ENCODE measurements at regions not wholly inside any gene's neighbourhood (a gene's known extent, or its start where the extent isn't known, plus 50 kb on each side); places are given as distances from the start of the nearest gene placed in this dataset.

DNA sequence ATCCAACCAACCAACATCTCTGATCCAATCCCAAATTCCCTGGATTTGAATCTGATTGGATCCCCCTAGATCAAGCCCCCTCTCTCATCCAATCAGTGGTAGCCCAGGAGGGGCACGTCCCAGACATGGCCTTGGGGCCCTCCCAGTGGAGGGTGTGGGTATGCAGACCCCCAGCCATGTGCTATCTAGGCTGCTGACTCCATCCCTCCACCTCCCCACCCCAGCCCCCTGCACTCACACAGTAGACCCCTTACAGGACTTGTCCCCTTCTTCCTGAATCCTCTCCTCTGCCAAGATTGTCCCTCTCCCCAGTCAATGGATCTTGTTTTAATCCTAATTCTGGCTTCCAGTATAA, 153.4 kb downstream of the OAT start:
- ChIA-PET CTCF (no interaction called here), RAD21 (ENCODE audit: low non-redundant PET in 1 of 2, low total read pairs in 2 of 2, uncharacterized antibody in 2 of 2, unreplicated experiment in 2 of 2) (no interaction called here), POLR2A (no interaction called here)
- TF ChIP-seq SP1 (IDR thresholded peaks at IDR 0.05; ENCODE audit: low read depth) (no peak), TCF7L2 (IDR thresholded peaks at IDR 0.05; ENCODE audit: borderline replicate concordance, extremely low read depth, insufficient read depth, insufficient read length) (no peak), CEBPB (IDR thresholded peaks at IDR 0.05; ENCODE audit: low read depth) (no peak), ELF1 (IDR thresholded peaks at IDR 0.05; ENCODE audit: borderline replicate concordance, low read depth) (no peak), SIN3A (IDR thresholded peaks at IDR 0.05; ENCODE audit: low read depth) (no peak), RAD21 (IDR thresholded peaks at IDR 0.05; ENCODE audit: low read depth) (no peak), CBX3 (IDR thresholded peaks at IDR 0.05; ENCODE audit: low read depth) (no peak), ZNF274 (IDR thresholded peaks at IDR 0.05; ENCODE audit: low read depth, low read length) (no peak), FOSL1 (IDR thresholded peaks at IDR 0.05; ENCODE audit: low read depth) (no peak), POLR2A (IDR thresholded peaks at IDR 0.05; ENCODE audit: borderline replicate concordance, extremely low read depth, insufficient read depth, insufficient read length) (no peak)
- TF ChIP-seq, protein P1, sequence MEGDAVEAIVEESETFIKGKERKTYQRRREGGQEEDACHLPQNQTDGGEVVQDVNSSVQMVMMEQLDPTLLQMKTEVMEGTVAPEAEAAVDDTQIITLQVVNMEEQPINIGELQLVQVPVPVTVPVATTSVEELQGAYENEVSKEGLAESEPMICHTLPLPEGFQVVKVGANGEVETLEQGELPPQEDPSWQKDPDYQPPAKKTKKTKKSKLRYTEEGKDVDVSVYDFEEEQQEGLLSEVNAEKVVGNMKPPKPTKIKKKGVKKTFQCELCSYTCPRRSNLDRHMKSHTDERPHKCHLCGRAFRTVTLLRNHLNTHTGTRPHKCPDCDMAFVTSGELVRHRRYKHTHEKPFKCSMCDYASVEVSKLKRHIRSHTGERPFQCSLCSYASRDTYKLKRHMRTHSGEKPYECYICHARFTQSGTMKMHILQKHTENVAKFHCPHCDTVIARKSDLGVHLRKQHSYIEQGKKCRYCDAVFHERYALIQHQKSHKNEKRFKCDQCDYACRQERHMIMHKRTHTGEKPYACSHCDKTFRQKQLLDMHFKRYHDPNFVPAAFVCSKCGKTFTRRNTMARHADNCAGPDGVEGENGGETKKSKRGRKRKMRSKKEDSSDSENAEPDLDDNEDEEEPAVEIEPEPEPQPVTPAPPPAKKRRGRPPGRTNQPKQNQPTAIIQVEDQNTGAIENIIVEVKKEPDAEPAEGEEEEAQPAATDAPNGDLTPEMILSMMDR (IDR thresholded peaks at IDR 0.05 in 2 of 3, conservative IDR thresholded peaks at IDR 0.05 in 1 of 3; ENCODE audit: borderline replicate concordance in 1 of 3, insufficient read depth in 1 of 3, low read depth in 2 of 3, low read length in 2 of 3) = no peak
- TF ChIP-seq, protein P2, sequence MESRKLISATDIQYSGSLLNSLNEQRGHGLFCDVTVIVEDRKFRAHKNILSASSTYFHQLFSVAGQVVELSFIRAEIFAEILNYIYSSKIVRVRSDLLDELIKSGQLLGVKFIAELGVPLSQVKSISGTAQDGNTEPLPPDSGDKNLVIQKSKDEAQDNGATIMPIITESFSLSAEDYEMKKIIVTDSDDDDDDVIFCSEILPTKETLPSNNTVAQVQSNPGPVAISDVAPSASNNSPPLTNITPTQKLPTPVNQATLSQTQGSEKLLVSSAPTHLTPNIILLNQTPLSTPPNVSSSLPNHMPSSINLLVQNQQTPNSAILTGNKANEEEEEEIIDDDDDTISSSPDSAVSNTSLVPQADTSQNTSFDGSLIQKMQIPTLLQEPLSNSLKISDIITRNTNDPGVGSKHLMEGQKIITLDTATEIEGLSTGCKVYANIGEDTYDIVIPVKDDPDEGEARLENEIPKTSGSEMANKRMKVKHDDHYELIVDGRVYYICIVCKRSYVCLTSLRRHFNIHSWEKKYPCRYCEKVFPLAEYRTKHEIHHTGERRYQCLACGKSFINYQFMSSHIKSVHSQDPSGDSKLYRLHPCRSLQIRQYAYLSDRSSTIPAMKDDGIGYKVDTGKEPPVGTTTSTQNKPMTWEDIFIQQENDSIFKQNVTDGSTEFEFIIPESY (IDR thresholded peaks at IDR 0.05; ENCODE audit: extremely low read depth, insufficient replicate concordance, low read length) = no peak
- TF ChIP-seq, protein P3, sequence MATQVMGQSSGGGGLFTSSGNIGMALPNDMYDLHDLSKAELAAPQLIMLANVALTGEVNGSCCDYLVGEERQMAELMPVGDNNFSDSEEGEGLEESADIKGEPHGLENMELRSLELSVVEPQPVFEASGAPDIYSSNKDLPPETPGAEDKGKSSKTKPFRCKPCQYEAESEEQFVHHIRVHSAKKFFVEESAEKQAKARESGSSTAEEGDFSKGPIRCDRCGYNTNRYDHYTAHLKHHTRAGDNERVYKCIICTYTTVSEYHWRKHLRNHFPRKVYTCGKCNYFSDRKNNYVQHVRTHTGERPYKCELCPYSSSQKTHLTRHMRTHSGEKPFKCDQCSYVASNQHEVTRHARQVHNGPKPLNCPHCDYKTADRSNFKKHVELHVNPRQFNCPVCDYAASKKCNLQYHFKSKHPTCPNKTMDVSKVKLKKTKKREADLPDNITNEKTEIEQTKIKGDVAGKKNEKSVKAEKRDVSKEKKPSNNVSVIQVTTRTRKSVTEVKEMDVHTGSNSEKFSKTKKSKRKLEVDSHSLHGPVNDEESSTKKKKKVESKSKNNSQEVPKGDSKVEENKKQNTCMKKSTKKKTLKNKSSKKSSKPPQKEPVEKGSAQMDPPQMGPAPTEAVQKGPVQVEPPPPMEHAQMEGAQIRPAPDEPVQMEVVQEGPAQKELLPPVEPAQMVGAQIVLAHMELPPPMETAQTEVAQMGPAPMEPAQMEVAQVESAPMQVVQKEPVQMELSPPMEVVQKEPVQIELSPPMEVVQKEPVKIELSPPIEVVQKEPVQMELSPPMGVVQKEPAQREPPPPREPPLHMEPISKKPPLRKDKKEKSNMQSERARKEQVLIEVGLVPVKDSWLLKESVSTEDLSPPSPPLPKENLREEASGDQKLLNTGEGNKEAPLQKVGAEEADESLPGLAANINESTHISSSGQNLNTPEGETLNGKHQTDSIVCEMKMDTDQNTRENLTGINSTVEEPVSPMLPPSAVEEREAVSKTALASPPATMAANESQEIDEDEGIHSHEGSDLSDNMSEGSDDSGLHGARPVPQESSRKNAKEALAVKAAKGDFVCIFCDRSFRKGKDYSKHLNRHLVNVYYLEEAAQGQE (IDR thresholded peaks at IDR 0.05; ENCODE audit: low read depth) = no peak
- TF ChIP-seq, protein P4, sequence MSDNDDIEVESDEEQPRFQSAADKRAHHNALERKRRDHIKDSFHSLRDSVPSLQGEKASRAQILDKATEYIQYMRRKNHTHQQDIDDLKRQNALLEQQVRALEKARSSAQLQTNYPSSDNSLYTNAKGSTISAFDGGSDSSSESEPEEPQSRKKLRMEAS (IDR thresholded peaks at IDR 0.05) = no peak
- TF ChIP-seq, protein P5, sequence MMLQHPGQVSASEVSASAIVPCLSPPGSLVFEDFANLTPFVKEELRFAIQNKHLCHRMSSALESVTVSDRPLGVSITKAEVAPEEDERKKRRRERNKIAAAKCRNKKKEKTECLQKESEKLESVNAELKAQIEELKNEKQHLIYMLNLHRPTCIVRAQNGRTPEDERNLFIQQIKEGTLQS (IDR thresholded peaks at IDR 0.05) = no peak
- Histone ChIP-seq H3K79me2 (ENCODE audit: insufficient read depth, low read length) (no peaks in the 10 kb centered on the region), H3K36me3 (ENCODE audit: control insufficient read depth in 1 of 2, insufficient read depth in 2 of 2, low read length in 2 of 2) (no peaks in the 10 kb centered on the region), H3K4me1 (ENCODE audit: control insufficient read depth in 1 of 2, insufficient read depth in 2 of 2, low read length in 2 of 2) (peaks cover 0 to 3% of the 10 kb centered on the region in 2 experiments; a peak in 1 of 4 replicates), H3K4me2 (ENCODE audit: low read length) (no peak overlapping the region), H3K9ac (ENCODE audit: low read length) (no peak overlapping the region), H2AFZ (ENCODE audit: low read depth, low read length, poor library complexity, severe bottlenecking) (no peak overlapping the region), H3K4me3 (replicated peaks in 1 of 2; ENCODE audit: low read depth in 1 of 2, low read length in 2 of 2) (no peak overlapping the region), H3K9me2 (ENCODE audit: insufficient read depth) (no peaks in the 10 kb centered on the region), H3K27ac (ENCODE audit: low read depth, low read length) (no peak overlapping the region), H3K9me3 (ENCODE audit: control insufficient read depth in 1 of 2, insufficient read depth in 1 of 2, low read depth in 1 of 2, low read length in 2 of 2) (no peaks in the 10 kb centered on the region), H4K20me1 (ENCODE audit: insufficient read depth) (no peaks in the 10 kb centered on the region), H3K27me3 (ENCODE audit: insufficient read depth, low read length) (no peaks in the 10 kb centered on the region)
- intact Hi-C loops (cut with micrococcal nuclease) = no loop called here
- no peak for DNase-seq (ENCODE audit: low read depth, low spot score)
- no TSS peak for BruUV-seq (replicated peaks)
- ATAC-seq = no peak
